ENCODE measurements at regions not wholly inside any gene's neighbourhood (a gene's known extent, or its start where the extent isn't known, plus 50 kb on each side); places are given as distances from the start of the nearest gene placed in this dataset.

- no peak for DNase-seq (ENCODE audit: low read depth)
- H3K4me3 ChIP-seq (ENCODE audit: low read length) = no peak overlapping the region
- no peak for TF ChIP-seq CTCF (conservative IDR thresholded peaks at IDR 0.05; ENCODE audit: low read length)
Measured at GRCh38 chr11:80779905-80780605, 1339.2 kb upstream of the TENM4 start.

- DNase-seq (ENCODE audit: low read depth) = no peak
- TF ChIP-seq CTCF (conservative IDR thresholded peaks at IDR 0.05; ENCODE audit: low read length) = no peak
- no peak overlapping the region for H3K4me3 ChIP-seq (ENCODE audit: low read length)
Measured at GRCh38 chr11:80778941-80779340, 1338.1 kb upstream of the TENM4 start.

GRCh38 chr11:80778432-80778831, 1337.6 kb upstream of the TENM4 start:
- no peak for TF ChIP-seq CTCF (conservative IDR thresholded peaks at IDR 0.05; ENCODE audit: low read length)
- DNase-seq (ENCODE audit: low read depth) = no peak

GRCh38 chr11:80773919-80774318, 1333.1 kb upstream of the TENM4 start:
- no peak for DNase-seq (ENCODE audit: low read depth)
- TF ChIP-seq CTCF (conservative IDR thresholded peaks at IDR 0.05; ENCODE audit: low read length) = no peak

More at GRCh38 chr11:80778432-80778831, 1337.6 kb upstream of the TENM4 start:
- no peak overlapping the region for H3K4me3 ChIP-seq (ENCODE audit: low read length)

GRCh38 chr11:80771017-80771416, 1330.2 kb upstream of the TENM4 start:
- TF ChIP-seq CTCF (conservative IDR thresholded peaks at IDR 0.05; ENCODE audit: low read length) = no peak
- DNase-seq (ENCODE audit: low read depth) = no peak
- no peak overlapping the region for H3K4me3 ChIP-seq (ENCODE audit: low read length)

More at GRCh38 chr11:80773919-80774318, 1333.1 kb upstream of the TENM4 start:
- H3K4me3 ChIP-seq (ENCODE audit: low read length) = no peak overlapping the region

- TF ChIP-seq CTCF (conservative IDR thresholded peaks at IDR 0.05; ENCODE audit: low read length) = no peak
- DNase-seq (ENCODE audit: low read depth) = no peak
Measured at GRCh38 chr11:80758787-80759186, 1318.0 kb upstream of the TENM4 start.

GRCh38 chr11:80748207-80748925, 1307.5 kb upstream of the TENM4 start:
- DNase-seq (ENCODE audit: low read depth) = no peak
- no peak overlapping the region for H3K4me3 ChIP-seq (ENCODE audit: low read length)

More at GRCh38 chr11:80758787-80759186, 1318.0 kb upstream of the TENM4 start:
- no peak overlapping the region for H3K4me3 ChIP-seq (ENCODE audit: low read length)

More at GRCh38 chr11:80748207-80748925, 1307.5 kb upstream of the TENM4 start:
- TF ChIP-seq CTCF (conservative IDR thresholded peaks at IDR 0.05; ENCODE audit: low read length) = no peak
